Activated CD8-positive, alpha-beta T cell treated with anti-CD3 and anti-CD28 coated beads for 36 hours (primary cell): ENCODE measurements at regions not wholly inside any gene's neighbourhood (a gene's known extent, or its start where the extent isn't known, plus 50 kb on each side); places are given as distances from the start of the nearest gene placed in this dataset.
"Not testable (repeated sequence)": the region's sequence is repeated elsewhere in the genome, so short reads cannot be mapped to it uniquely, and the experiment has no call there.

Experiments used
- ATAC-seq: fragments of 200-7000 bp; cut with Tn5 transposase; one replicate; pipeline ENCODE4 v1.10.0; 2021; ENCODE audit warnings: mild to moderate bottlenecking, moderate library complexity
- CTCF ChIA-PET: fragments of 350-600 bp; sonication (Branson Sonifier 250); formaldehyde crosslinking; loops from one replicate; lab custom pipeline; 2021; ENCODE audit warnings: antibody characterized with exemption; lab: Charles Lee
- POLR2A ChIA-PET: fragments of 350-600 bp; sonication (Branson Sonifier 250); formaldehyde crosslinking; loops from one replicate; lab custom pipeline; 2021; ENCODE audit warnings: antibody characterized with exemption; lab: Charles Lee
- DNase-seq: peaks from one replicate; pipeline ENCODE4 v3.0.0-alpha.2; 2020
- H3K27ac Mint-ChIP-seq: one replicate; pipeline ENCODE4 v1.8.0; 2021; ENCODE audit warnings: mild to moderate bottlenecking, mixed read lengths
- H3K27me3 Mint-ChIP-seq: one replicate; pipeline ENCODE4 v1.8.0; 2021; ENCODE audit warnings: mixed read lengths
- H3K36me3 Mint-ChIP-seq: one replicate; pipeline ENCODE4 v1.8.0; 2021; ENCODE audit warnings: low read depth, mixed read lengths
- H3K4me1 Mint-ChIP-seq: one replicate; pipeline ENCODE4 v1.8.0; 2021; ENCODE audit warnings: low read depth, mixed read lengths
- H3K4me3 Mint-ChIP-seq: one replicate; pipeline ENCODE4 v1.8.0; 2021; ENCODE audit warnings: mild to moderate bottlenecking, moderate library complexity, mixed read lengths
- H3K9me3 Mint-ChIP-seq: one replicate; pipeline ENCODE4 v1.8.0; 2021; ENCODE audit warnings: mixed read lengths
- CTCF ChIP-seq: fragments of 200-600 bp; IDR thresholded peaks from one replicate; pipeline ENCODE4 v1.8.0; 2022; ENCODE audit warnings: antibody characterized with exemption, mild to moderate bottlenecking
- intact Hi-C: fragments of 100-400 bp; cut with micrococcal nuclease; formaldehyde crosslinking; loops from one replicate; pipeline ENCODE4 v1.10.0; 2022

GRCh38 chr10:2886662-2887061, 180.7 kb upstream of the PFKP start:
- no peak overlapping the region for H3K27ac Mint-ChIP-seq
- ATAC-seq (no peak), DNase-seq (no peak)
- CTCF ChIA-PET, result no interaction called here
- H3K27me3 Mint-ChIP-seq, result peaks cover 8% of the 10 kb centered on the region
- TF ChIP-seq CTCF, result no peak
- POLR2A ChIA-PET, result no interaction called here
- peaks cover 4% of the 10 kb centered on the region for H3K9me3 Mint-ChIP-seq
- intact Hi-C loops, result no loop called here
- no peak overlapping the region for H3K4me3 Mint-ChIP-seq
- H3K36me3 Mint-ChIP-seq, result no peaks in the 10 kb centered on the region
- H3K4me1 Mint-ChIP-seq, result no peaks in the 10 kb centered on the region

- no peak for TF ChIP-seq CTCF
- H3K4me1 Mint-ChIP-seq, result no peaks in the 10 kb centered on the region
Measured at GRCh38 chr10:2885288-2886278, 181.8 kb upstream of the PFKP start.

GRCh38 chr10:2883983-2884540, 183.3 kb upstream of the PFKP start:
- H3K36me3 Mint-ChIP-seq, intact Hi-C loops, DNase-seq, ATAC-seq, CTCF ChIA-PET, H3K4me1 Mint-ChIP-seq, H3K9me3 Mint-ChIP-seq, H3K27ac Mint-ChIP-seq, H3K4me3 Mint-ChIP-seq: not testable (repeated sequence)
- peaks cover 12% of the 10 kb centered on the region for H3K27me3 Mint-ChIP-seq
- POLR2A ChIA-PET, result interaction anchor here (1.0 kb wide), 1 partner anchor 10 kb away, joined by 3 read pairs; no protein-coding TSS in a partner anchor

More at GRCh38 chr10:2885288-2886278, 181.8 kb upstream of the PFKP start:
- Mint-ChIP-seq H3K4me3 (no peak overlapping the region), H3K9me3 (peaks cover 4% of the 10 kb centered on the region), H3K27ac (no peak overlapping the region), H3K36me3 (no peaks in the 10 kb centered on the region), H3K27me3 (peaks cover 12% of the 10 kb centered on the region)
- CTCF ChIA-PET, result no interaction called here
- intact Hi-C loops, result no loop called here
- DNase-seq, result no peak
- no peak for ATAC-seq
- POLR2A ChIA-PET, result no interaction called here

GRCh38 chr10:2883238-2883637, 184.1 kb upstream of the PFKP start:
- Mint-ChIP-seq H3K9me3 (no peaks in the 10 kb centered on the region), H3K27me3 (peaks cover 12% of the 10 kb centered on the region), H3K4me1 (no peaks in the 10 kb centered on the region), H3K36me3 (no peaks in the 10 kb centered on the region), H3K27ac (no peak overlapping the region), H3K4me3 (no peak overlapping the region)
- ATAC-seq (no peak), DNase-seq (no peak)
- no peak for TF ChIP-seq CTCF
- ChIA-PET CTCF (no interaction called here), POLR2A (interaction anchor here (1.0 kb wide), 1 partner anchor 9 kb away, joined by 3 read pairs; no protein-coding TSS in a partner anchor)
- intact Hi-C loops, result no loop called here

GRCh38 chr10:2882628-2883027, 184.7 kb upstream of the PFKP start:
- H3K36me3 Mint-ChIP-seq, result no peaks in the 10 kb centered on the region
- TF ChIP-seq CTCF, result no peak
- ATAC-seq (no peak), DNase-seq (no peak)
- intact Hi-C loops, result no loop called here
- H3K4me3 Mint-ChIP-seq, result no peak overlapping the region
- no peaks in the 10 kb centered on the region for H3K4me1 Mint-ChIP-seq
- ChIA-PET POLR2A (no interaction called here), CTCF (no interaction called here)
- no peak overlapping the region for H3K27ac Mint-ChIP-seq
- H3K27me3 Mint-ChIP-seq, result peaks cover 12% of the 10 kb centered on the region
- H3K9me3 Mint-ChIP-seq, result no peaks in the 10 kb centered on the region
